Heart left ventricle (tissue), 16 donors: ENCODE measurements at regions not wholly inside any gene's neighbourhood (a gene's known extent, or its start where the extent isn't known, plus 50 kb on each side); places are given as distances from the start of the nearest gene placed in this dataset.

ENCODE experiments used
- ATAC-seq, 4 donors: fragments of 200-7000 bp; cut with Tn5 transposase; one replicate each; pipeline ENCODE4 v1.9.1; 2020 to 2022; ENCODE audit warnings: moderate library complexity in 4 of 4, mild to moderate bottlenecking in 3 of 4, moderate number of reproducible peaks in 1 of 4
- DNase-seq, 5 donors: peaks; one replicate each; pipeline ENCODE4 v3.0.0-alpha.2; 2020
- H3K27ac ChIP-seq, 12 donors: fragments of 200-600 bp; sonication (generic) in 4 of 12; one replicate each; pipeline versions ENCODE4 v1.5.0 to v1.8.0; 2016 to 2022; ENCODE audit warnings: mild to moderate bottlenecking in 2 of 12
- H3K27me3 ChIP-seq, 9 donors: fragments of 200-600 bp; sonication (generic) in 2 of 9; one replicate each; pipeline versions ENCODE4 v1.5.1 to v1.8.0; 2016 to 2022; ENCODE audit warnings: mild to moderate bottlenecking in 3 of 9
- H3K36me3 ChIP-seq, 9 donors: fragments of 200-600 bp; sonication (generic) in 2 of 9; one replicate each; pipeline versions ENCODE4 v1.5.0 to v1.8.0; 2018 to 2022; ENCODE audit warnings: mild to moderate bottlenecking in 2 of 9
- H3K4me1 ChIP-seq, 12 donors: fragments of 200-600 bp; sonication (generic) in 4 of 12; one replicate each; pipeline versions ENCODE4 v1.5.0 to v1.8.0; 2016 to 2022; ENCODE audit warnings: mild to moderate bottlenecking in 3 of 12
- H3K4me3 ChIP-seq, 12 donors: fragments of 200-600 bp; sonication (generic) in 4 of 12; one replicate each; pipeline versions ENCODE4 v1.5.0 to v1.8.0; 2017 to 2022; ENCODE audit warnings: mild to moderate bottlenecking in 9 of 12, moderate library complexity in 4 of 12
- H3K9me3 ChIP-seq, 12 donors: fragments of 200-600 bp; sonication (generic) in 4 of 12; one replicate each; pipeline versions ENCODE4 v1.5.0 to v1.8.0; 2016 to 2022; ENCODE audit warnings: mild to moderate bottlenecking in 1 of 12
- CTCF ChIP-seq, 12 donors: fragments of 200-600 bp; sonication (generic) in 4 of 12; IDR thresholded peaks; one replicate each; pipeline versions ENCODE4 v1.5.0 to v1.8.0; 2018 to 2022; ENCODE audit warnings: antibody characterized with exemption in 12 of 12, mild to moderate bottlenecking in 5 of 12
- POLR2A ChIP-seq, 2 donors: fragments of 450-650 bp; IDR thresholded peaks; one replicate each; pipeline ENCODE4 v1.6.1; 2017; ENCODE audit warnings: antibody characterized with exemption in 2 of 2, mild to moderate bottlenecking in 2 of 2, moderate library complexity in 2 of 2
- WGBS, 4 donors: extraction: QIAGEN DNeasy Blood & Tissue Kit in 2 of 4; methylation state at CpG; one replicate each; pipeline versions ENCODE4 v1.1.5 to v1.1.7; 2013 to 2018; 5-methylcytosine and 5-hydroxymethylcytosine counted together
- intact Hi-C, 10 donors: fragments of 100-400 bp; cut with DNase I; formaldehyde crosslinking; loops; one replicate each; pipeline versions ENCODE4 v1.11.1 to v1.14.2; 2022
- donor health status: ischemic (EF 13 %, LVEDD 7.1; RV severe dilation, severe dysfunction).
- donor health status: healthy with polysubstance abuse.
- donor health status: DM: no; HTN: yes; CAD: no.
- donor health status: DM: no; HTN: no; CAD: no.
- donor health status: ischemic (EF 25% LVEDD 6.9; RV normal size, moderate dysfunction).
- donor health status: ischemic (EF 25% LVEDD 5.7; RV mildly dilated, moderate dysfunction).
- donor health status: healthy.
- donor health status: DM: yes; HTN: yes; CAD: no.
- donor health status: ischemic (EF 35%, LVEDD 5.7; RV mildly dilated, moderate dysfunction).
- donor health status: nonischemic (EF 11% LVEDD 7.7; RV severe dilation, severe dysfunction).
- donor health status: DM: yes; HTN: yes; CAD: no.
- donor health status: PGD.
- donor health status: ischemic (EF 29% LVEDD 5.4; RV normal size, mild dysfunction).
- donor health status: nonischemic (EF 23%, LVEDD 6.1; RV moderate dilation, normal function).

GRCh38 chr16:66054095-66054494, 312.4 kb upstream of the CDH5 start:
- H3K27me3 ChIP-seq, result no peaks in the 10 kb centered on the region
- no peaks in the 10 kb centered on the region for H3K36me3 ChIP-seq
- DNase-seq (no peak), ATAC-seq (no peak)
- 81 to 91% (median 89%) methylated on average over 4 of the region's 4 CpGs for WGBS, 4 donors
- no peak overlapping the region for H3K4me3 ChIP-seq
- TF ChIP-seq CTCF (IDR thresholded peaks at IDR 0.05) (no peak), POLR2A (IDR thresholded peaks at IDR 0.05) (no peak)
- intact Hi-C loops, result no loop called here
- H3K27ac ChIP-seq, result no peak overlapping the region
- no peaks in the 10 kb centered on the region for H3K4me1 ChIP-seq
- H3K9me3 ChIP-seq, result no peaks in the 10 kb centered on the region

- no peaks in the 10 kb centered on the region for H3K9me3 ChIP-seq
- no peaks in the 10 kb centered on the region for H3K4me1 ChIP-seq
- intact Hi-C loops, result no loop called here
- DNase-seq, result no peak
- no peak for ATAC-seq
- H3K36me3 ChIP-seq, result no peaks in the 10 kb centered on the region
- H3K27me3 ChIP-seq, result no peaks in the 10 kb centered on the region
- H3K27ac ChIP-seq, result no peak overlapping the region
- TF ChIP-seq POLR2A (IDR thresholded peaks at IDR 0.05) (no peak), CTCF (IDR thresholded peaks at IDR 0.05) (no peak)
- WGBS, 4 donors, result 92 to 97% (median 95%) methylated on average over 2 of the region's 2 CpGs
- H3K4me3 ChIP-seq, result no peak overlapping the region
These were observed 313.7 kb upstream of the CDH5 start for GRCh38 chr16:66052745-66053144.

- Histone ChIP-seq H3K27me3 (no peaks in the 10 kb centered on the region), H3K4me3 (no peak overlapping the region), H3K27ac (no peak overlapping the region), H3K9me3 (no peaks in the 10 kb centered on the region), H3K4me1 (no peaks in the 10 kb centered on the region), H3K36me3 (no peaks in the 10 kb centered on the region)
- TF ChIP-seq CTCF (IDR thresholded peaks at IDR 0.05), result no peak
- TF ChIP-seq POLR2A (IDR thresholded peaks at IDR 0.05), result no peak
- ATAC-seq (no peak), DNase-seq (no peak)
- intact Hi-C loops, result no loop called here
- WGBS, 4 donors, result 64 to 66% (median 64%) methylated on average over 2 of the region's 2 CpGs
These were observed 315.5 kb upstream of the CDH5 start for GRCh38 chr16:66050991-66051390.

GRCh38 chr16:66049865-66050264, 316.6 kb upstream of the CDH5 start:
- H3K4me1 ChIP-seq, result no peaks in the 10 kb centered on the region
- DNase-seq (no peak), ATAC-seq (no peak)
- H3K4me3 ChIP-seq, result no peak overlapping the region
- 68 to 74% (median 71%) methylated on average over 4 of the region's 4 CpGs for WGBS, 4 donors
- no peaks in the 10 kb centered on the region for H3K9me3 ChIP-seq
- no peak overlapping the region for H3K27ac ChIP-seq
- intact Hi-C loops, result no loop called here
- H3K27me3 ChIP-seq, result no peaks in the 10 kb centered on the region
- no peaks in the 10 kb centered on the region for H3K36me3 ChIP-seq
- TF ChIP-seq CTCF (IDR thresholded peaks at IDR 0.05), result no peak
- TF ChIP-seq POLR2A (IDR thresholded peaks at IDR 0.05), result no peak
